ENCODE measurements at regions not wholly inside any gene's neighbourhood (a gene's known extent, or its start where the extent isn't known, plus 50 kb on each side); places are given as distances from the start of the nearest gene placed in this dataset.

DNA sequence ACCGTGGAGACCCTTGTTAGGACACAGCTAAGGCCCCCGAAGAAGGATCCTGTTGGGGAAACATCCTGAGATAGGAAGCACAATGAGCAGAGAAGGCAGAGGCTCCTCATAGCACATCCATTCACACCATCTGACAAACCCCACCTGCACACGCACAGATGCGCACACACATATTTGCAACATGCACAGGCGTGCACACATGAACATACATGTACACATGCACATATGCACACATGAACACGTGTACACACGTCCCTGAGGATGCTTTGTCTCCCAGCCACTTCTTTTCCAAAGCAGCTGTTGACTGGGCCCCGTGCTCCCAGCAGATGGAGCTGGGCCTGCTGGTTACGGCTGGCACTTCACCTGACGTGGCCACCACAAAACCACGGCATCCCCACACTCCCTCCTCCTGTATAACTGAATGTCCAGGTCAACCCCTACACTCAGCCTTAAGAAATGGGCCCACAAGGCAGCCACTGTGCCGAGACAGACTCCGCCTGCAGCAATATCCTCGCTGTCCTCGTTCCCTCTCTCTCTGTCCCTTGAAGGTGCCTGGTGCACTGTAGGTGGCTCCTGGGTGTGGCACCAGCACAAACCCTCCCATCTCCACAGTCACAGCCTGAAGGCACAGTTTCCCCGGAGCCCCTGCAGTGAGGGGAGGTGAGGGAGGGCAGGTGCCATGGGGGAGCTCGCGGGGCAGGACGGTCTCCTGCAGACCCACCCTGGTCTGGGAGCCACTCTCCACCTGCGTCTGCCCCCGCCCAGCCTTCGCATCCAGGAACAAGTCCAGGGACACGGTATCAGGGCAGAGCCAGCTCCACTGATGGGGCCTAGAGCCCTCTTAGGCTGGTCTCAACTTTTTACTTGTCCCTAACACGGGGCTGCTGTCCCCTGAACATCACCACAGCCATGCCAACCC, 183.0 kb downstream of the RBFOX3 start:
- no peak for DNase-seq (ENCODE audit: low read depth in 1 of 2, low spot score in 1 of 2)

DNA sequence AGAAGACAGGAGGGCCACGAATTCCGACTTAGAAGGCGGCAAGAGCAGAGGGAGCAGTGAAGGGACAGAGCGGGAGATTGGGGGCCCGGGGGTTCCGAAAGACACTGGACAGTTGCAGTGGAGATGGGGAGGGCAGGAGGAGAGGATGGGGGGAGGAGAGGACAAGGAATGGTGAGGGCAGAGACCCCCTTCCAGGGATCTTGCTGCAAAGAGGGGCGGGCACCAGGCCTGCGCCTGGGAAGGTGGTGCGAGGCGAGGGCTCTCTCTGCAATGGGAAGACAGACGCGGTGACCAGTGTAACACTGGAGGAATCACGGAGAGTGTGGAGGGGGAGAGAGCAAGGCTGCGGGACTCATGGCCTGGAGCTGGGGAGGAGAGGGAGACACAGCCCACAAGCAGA, 185.2 kb downstream of the RBFOX3 start:
- DNase-seq (ENCODE audit: low read depth in 1 of 2, low spot score in 1 of 2) = no peak

DNA sequence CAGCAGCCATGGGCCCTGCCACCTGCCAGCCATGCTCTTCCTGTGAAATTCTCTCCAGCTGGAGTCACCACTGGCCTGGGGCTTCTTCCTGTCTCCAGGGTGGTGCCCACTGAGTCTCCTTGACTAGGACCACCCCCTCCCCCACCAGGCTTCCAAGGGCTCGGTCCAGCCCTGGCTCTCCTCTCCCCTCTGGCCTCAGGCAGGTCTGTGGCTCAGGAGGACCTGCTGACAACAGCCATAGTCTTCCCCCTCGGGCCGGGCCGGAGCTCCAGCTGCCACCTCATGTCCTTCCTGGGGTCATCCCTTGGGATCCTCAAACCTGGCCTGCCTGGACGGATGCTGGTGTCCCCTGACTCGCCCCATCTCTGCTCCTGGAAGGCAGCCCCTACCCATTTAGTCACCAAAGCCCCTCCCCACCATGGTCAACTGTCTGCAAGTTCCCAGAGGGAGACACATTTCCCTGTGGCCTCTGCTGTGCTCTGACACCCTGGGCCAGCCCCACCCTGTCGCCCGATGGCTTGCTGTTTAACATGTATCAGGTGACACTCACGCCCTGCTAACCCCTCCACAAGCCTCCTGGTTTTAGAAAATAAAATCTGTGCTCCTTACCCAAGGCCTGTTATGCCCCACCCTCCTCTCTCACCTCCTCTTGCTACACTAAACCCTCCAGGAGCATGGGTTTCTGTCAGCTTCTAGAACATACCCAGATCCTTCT, 186.2 kb downstream of the RBFOX3 start:
- DNase-seq (ENCODE audit: low read depth in 1 of 2, low spot score in 1 of 2) = no peak

DNA sequence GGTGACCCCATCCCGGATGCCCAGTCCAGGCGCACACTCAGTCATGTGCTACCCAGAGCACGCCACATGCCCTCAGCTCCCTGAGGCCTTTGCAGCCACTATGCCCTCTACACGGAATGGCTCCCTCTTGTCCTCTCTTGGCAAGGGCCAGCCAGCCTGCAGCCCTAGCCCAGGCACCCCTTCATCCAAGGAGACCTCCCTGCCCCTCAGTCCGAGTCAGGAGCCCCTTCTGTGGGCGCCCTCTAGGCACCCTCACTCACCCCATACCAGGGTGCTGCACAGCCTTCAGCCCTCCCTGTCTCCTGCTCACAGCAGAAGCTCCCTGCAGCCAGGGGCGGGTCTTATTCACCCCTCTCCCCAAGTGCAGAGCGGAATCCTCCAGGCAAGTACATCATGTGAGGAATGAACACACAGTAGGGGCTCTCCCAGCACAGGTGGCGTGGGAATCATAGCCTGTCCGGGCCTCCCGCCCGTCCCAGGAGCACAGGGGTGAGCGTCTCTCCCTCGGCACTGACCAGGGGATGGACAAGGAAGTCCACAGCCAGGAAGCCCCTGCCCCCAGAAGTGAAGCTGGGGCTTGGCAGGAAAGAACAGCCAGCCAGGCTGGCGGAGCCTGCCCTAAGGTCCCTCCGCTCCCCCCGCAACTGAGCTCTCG, 186.9 kb downstream of the RBFOX3 start:
- no peak for DNase-seq (ENCODE audit: low read depth in 1 of 2, low spot score in 1 of 2)

DNA sequence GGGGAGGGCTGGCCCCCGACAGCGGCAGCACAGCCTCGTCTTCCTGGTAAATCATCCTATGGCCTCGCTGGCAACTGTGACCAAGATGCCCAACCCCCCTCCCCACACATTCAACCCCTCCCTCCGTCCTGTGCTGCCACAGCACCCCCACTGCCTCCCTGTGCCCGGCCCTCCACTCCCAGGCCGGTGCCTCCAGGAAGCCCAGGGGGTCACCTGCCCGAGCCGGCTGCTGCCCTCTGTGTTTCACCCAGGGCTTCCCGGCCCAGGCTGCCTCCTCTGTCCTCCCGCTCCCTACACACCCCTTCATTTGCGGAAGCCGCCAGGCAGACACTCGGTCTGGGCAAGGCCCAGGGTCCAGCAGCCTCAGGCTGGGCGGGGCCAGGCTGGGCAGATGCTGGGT, 188.6 kb downstream of the RBFOX3 start:
- DNase-seq (ENCODE audit: low read depth in 1 of 2, low spot score in 1 of 2) = no peak

DNA sequence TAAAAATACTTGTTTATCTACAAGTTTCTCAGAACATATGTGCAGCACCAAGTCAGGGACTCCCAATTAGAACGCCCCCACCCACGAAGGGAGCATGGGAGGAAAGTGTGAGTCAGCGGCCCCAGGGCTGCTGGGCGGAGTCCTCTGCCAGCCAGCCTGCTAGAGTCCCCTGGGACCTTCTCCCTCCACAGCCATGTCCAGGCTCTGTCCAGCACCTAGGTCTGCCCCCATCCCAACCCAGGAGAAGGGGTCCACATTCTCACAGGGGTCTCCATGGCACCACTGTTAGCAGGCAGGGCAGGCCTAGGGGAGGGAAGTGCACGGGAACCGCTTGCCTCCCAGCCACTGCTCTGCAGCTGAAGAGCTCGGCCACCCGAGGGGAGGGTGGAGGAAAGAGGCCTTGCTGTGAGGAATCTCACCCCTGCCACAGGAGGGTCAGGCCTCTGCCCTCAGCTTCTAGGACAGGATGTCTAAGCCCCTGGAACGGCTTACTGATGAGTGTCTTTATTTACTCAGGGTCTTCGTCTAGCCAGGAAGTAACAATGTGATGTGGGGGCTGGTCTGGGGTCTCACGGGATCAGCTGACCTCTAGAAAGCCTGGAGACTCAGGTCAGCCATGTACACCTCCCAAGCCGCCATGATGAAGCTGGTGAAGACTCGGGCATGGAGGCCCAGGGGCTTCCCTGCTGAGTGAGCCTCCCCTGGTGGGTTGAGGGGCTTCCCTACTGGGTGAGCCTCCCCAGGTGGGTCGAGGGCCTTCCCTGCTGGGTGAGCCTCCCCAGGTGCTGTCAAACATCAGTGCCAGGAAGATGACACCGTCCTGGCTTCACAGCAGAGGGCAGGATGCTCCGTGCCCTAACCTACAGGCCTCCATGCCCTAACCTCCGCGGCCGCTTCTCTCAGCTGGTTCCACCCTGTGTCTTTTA, 190.3 kb downstream of the RBFOX3 start:
- peak in 1 of 2 donors; percentile 19 for DNase-seq (ENCODE audit: low read depth in 1 of 2, low spot score in 1 of 2)

DNA sequence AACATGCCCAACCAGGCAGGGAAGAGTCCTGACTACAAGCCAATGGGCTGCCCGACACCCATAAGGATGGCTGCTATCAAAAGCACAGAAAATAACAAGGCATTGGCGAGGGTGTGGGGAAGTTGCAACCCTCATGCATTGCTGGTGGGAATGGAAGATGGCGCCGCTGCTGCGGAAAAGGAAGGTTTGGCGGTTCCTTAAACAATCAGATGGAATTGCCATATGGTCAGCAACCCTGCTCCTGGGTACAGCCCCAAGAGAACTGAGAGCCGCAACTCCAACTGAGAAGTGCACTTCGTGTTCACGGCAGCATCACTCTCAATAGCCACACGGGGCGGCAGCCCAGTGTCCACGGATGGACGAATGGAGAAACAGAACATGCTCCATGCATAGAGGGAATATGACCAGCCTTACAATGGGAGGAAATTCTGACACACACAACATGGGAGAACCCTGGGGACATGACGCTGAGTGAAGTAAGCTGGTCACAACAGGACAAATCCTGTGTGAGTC, 193.3 kb downstream of the RBFOX3 start:
- no peak for DNase-seq (ENCODE audit: low read depth in 1 of 2, low spot score in 1 of 2)

DNA sequence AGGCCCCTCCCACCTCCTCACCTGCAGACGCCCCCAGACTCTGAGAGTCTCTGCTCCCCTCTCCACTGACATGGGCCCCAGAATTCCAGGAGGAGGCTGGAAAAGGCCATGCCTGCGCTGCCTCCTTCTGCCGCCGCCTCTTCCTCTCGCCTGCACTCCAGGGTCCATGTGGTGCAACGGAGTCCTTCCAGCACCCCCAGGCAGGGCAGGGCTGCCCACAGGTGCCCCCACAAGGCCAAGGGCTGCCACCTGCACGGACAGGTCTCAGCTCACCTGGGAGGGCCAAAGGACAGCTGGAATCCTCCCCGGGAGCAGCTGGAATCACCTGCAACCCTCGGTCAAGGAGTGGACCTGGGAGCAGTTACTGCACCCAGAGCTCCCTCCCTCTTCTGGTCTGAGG, 194.9 kb downstream of the RBFOX3 start:
- DNase-seq (ENCODE audit: low read depth in 1 of 2, low spot score in 1 of 2) = no peak

DNA sequence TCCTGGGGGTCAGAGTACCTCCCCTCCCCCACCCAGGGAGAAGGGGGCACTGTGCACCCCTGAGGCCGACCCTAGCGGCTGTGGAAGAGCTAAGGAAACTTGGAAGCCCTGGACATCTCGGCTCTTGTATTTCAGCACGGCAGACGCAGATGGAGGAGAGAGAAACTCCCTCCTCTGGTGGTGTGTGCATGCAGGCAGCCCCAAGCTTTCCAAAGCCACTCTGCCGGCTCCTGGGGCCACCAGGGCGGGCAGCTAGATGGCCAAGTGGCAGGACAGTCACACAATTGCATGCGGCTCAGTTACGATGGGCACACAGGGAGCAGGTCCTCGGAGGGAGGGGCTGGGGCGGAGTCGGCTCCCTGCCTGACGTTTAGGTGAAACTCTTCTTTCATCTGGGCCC, 195.5 kb downstream of the RBFOX3 start:
- no peak for DNase-seq (ENCODE audit: low read depth in 1 of 2, low spot score in 1 of 2)

DNA sequence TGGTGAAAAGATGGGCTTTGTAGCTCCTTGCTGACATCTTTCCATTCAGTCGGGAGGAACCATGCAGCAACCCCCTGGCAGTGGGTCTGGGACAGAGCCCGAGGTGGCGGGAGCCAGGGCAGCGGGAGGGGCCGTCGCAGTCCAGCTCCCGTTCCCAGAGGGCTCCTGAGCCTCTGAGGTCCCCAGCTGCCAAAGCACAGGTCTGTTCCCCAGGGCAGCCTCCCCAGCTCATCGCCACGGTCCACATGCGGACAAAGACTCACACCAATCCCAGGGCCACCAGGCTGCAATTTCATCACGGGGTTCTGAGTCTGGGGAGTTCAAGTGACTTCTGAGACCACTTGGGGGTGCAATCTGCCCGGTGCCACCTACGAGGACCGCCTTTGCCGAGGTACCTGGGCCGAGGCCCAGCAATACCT, 196.0 kb downstream of the RBFOX3 start:
- no peak for DNase-seq (ENCODE audit: low read depth in 1 of 2, low spot score in 1 of 2)

DNA sequence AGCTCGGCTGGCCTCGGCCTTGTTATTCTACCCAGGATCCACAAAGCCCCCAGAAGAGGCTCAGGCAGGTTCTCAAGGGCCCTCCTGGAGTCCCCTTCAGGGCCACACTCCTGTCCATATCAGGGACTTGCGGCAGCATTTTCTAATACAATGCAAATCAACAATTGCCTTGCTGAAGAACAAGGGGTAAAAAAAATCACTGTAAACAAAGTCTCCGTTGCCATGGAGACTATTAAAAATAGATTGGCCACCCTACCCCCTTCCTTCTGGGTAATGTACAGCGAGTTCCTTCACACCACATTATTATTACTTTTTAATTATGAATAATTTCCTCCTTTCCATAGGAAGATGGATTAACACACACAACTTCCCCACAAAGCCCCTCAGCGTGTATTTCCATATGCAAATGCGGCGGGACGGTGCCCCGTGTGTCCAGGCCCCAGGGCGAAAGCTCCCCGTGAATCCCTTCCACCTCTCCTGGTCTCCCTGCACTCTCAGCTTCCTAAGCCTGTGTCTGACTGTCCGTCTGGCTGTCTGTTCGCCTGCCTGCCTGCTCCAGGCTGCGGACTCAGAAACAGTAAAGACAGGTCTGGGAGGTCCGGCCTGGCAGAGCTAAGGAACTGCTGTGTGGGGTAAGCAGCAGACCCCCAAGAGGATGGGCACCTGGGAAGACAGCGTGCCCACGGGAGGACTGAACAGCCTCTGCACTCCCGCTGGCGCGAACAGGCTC, 196.6 kb downstream of the RBFOX3 start:
- DNase-seq (ENCODE audit: low read depth in 1 of 2, low spot score in 1 of 2) = no peak

DNA sequence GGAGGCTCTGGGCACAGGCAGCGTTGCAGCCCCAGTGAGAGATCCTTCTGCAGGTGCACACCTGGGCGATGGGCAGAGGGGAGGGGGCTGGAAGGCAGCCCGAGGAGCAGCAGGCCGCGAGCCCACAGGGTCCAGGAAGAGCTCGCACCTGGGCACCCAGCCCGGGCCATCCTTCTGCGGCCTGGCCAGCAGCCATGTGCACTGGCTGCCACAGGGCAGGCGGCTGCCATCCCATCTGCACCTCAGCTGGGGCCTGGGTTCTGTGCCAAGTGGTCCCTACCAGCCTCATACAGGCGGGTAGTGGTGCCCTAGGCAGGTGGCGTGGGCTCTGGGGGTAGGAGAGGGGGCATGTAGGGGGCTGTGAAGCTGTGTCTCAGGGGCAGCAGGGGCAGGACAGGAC, 197.2 kb downstream of the RBFOX3 start:
- no peak for DNase-seq (ENCODE audit: low read depth in 1 of 2, low spot score in 1 of 2)

DNA sequence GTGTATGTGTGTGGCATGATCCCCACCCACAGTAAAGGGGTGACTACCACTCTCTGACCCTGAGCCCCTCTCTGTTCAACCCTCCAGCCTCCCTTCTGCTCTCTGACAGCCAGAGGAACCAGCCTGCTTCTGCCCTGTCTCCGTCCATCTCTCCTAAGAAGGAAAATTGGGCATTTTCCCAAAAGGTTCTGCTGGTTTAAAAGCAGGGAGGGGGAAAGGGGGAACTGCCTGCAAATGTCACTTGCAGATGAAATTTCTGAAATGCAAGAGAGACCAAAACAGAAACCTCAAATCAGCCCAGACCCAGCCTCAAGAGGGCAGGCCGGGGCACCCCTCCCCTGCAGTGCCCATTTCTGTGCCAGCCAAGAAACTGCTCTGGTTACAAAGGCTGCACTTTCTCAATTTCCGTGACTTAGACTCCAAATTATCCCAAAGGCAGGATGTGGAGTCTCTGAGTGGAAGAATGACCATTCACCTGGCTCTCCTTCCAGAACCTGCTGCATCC, 197.9 kb downstream of the RBFOX3 start:
- DNase-seq (ENCODE audit: low read depth in 1 of 2, low spot score in 1 of 2) = no peak

DNA sequence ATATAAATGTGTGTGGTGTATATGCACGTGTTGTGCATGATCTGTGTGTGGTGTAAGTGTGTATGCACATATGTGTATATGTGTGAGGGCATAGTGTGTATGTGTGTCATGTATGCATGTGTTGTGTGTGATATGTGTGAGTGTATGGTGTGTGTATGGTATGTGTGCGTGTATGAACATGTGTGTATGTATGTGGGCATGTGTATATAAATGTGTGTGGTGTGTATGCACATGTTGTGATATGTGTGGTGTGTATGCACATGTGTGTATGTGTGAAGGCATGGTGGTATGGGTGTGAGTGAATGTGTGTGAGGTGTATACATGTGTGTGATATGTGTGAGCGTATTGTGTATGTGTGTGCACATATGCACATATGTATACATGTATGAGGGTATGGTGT, 198.7 kb downstream of the RBFOX3 start:
- no peak for DNase-seq (ENCODE audit: low read depth in 1 of 2, low spot score in 1 of 2)

DNA sequence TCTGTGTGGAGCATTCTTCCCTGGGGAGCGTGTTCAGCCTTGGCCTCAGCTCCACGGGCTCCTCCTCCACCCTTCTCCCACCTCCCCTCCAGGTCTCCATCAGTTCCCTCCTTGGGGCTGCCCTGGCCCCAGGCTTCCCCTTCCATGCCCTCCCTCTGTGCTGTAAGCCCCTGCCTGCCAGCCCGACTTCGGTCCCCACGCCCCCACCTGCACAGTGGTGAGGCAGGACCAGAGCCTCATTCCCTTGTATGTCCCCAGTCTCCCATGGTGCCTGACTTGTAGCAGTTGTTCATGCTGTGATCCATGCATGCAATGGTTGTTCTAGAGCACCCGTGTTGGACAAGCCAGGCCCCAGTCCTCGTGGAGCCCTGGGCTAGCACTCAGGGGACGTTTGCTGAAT, 199.4 kb downstream of the RBFOX3 start:
- no peak for DNase-seq (ENCODE audit: low read depth in 1 of 2, low spot score in 1 of 2)

DNA sequence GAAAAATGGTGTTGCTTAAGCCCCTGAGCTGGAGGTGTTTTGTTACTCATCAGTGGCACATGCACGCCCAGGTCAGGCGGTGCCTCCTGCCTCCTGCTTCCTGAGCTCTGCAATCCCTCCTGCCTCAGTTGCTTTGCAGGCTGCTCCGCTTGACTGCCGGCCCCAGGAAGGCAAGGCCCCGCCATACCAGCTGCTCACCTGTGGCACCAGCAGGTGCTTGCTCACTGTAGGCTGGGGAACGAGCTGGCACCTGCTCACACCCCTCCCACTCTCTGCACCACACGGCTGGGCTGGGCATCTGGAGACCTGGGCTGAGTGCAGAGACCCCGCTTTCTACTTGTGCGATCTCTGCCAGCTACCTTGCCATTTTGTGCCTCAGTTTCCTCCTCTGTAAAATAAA, 200.2 kb downstream of the RBFOX3 start:
- DNase-seq (ENCODE audit: low read depth in 1 of 2, low spot score in 1 of 2) = no peak

DNA sequence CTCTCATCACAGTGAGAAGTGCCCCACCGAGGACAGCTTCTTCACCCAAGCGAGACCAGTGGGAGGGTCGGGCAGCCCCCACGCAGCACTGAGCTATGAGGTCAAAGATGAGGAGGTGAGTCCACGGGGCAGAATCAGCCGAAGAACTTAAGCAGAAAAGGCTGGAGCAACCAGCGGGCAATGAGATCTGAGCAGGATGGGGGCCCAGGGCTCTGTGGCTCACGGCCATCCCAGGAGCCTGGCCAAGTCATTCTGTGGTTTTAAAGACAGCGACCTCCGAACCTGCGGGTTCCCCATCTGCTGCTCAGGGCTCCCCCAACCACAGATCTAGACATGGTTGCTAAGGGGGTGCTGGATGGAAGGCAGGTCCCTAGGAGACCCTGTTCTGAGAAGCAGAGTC, 202.6 kb downstream of the RBFOX3 start:
- no peak for DNase-seq (ENCODE audit: low read depth in 1 of 2, low spot score in 1 of 2)

DNA sequence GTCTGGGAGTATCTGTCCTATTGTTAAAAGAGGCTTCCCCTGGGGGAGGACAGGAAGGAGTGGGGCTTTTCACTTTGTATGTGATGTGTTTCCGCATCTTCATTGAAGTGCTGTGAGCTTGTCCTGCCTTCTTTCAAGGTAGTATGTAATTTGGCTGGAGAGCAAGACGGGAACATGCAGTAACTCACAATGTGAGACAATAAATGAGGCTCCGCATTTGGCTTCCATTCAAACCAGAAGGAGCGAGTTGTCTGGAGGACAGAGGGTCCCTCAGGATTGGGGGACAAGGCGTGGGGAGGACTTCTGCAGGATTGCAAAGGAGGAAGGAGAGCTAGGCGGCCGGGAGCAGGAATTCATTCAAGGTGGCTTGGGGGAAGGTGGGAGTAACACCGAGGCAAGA, 203.5 kb downstream of the RBFOX3 start:
- no peak for DNase-seq (ENCODE audit: low read depth in 1 of 2, low spot score in 1 of 2)

DNA sequence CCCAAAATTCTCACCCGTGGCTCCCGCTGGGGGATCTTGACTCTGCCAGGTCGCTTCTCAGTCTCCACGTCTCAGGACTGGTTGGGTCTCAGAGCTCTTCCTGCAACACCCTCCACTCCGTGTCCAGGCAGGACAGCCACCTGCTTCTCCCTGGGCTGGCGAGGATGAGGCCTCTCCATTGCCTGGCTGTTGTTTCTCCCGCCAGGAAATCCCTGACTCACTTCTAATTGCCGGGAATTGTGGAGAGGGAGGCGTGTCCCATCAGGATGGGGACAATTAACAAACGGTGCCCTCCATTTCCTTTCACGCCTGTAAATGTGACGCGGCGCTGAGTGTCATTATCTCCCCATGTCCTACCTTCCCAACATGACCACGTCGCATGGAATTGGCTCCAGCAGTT, 204.5 kb downstream of the RBFOX3 start:
- DNase-seq (ENCODE audit: low read depth in 1 of 2, low spot score in 1 of 2) = no peak

DNA sequence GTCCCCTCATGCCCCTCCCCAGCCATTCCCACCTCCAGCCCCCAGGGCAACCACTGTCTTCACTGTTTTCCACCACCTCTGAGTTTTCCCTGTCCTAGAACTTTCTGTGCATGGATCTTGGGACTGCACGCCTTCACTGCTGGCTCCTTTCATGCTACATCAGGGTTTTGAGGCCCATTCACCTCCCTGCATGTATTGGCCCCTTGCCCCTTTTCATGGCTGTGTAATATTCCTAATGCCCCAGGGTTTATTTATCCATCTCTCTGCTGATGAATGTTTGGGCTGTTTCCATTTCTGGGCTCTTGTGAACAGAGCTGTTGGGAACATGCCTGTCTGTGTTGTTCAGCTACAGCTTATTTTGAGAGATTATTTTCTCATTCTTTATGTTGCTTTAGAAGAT, 205.0 kb downstream of the RBFOX3 start:
- no peak for DNase-seq (ENCODE audit: low read depth in 1 of 2, low spot score in 1 of 2)
